HL-60 (cell line): ENCODE measurements at regions not wholly inside any gene's neighbourhood (a gene's known extent, or its start where the extent isn't known, plus 50 kb on each side); places are given as distances from the start of the nearest gene placed in this dataset.

Experiments used
- GABPA ChIP-seq: IDR thresholded peaks from 2 replicates; pipeline ENCODE4 v1.6.1; 2012; ENCODE audit warnings: low read depth
- POLR2AphosphoS5 ChIP-seq: IDR thresholded peaks from 2 replicates; pipeline ENCODE4 v1.6.1; 2012; ENCODE audit warnings: low read depth
- TF ChIP-seq, protein P1 (sequence below): IDR thresholded peaks from one replicate; pipeline ENCODE4 v1.5.1; 2011; ENCODE audit warnings: low read length, control low read depth, inconsistent platforms; ENCODE audit not compliant: insufficient read depth
- TF ChIP-seq, protein P2 (sequence below): IDR thresholded peaks from 2 replicates; pipeline ENCODE4 v1.6.1; 2012; ENCODE audit warnings: low read depth; ENCODE audit not compliant: insufficient replicate concordance

DNA sequence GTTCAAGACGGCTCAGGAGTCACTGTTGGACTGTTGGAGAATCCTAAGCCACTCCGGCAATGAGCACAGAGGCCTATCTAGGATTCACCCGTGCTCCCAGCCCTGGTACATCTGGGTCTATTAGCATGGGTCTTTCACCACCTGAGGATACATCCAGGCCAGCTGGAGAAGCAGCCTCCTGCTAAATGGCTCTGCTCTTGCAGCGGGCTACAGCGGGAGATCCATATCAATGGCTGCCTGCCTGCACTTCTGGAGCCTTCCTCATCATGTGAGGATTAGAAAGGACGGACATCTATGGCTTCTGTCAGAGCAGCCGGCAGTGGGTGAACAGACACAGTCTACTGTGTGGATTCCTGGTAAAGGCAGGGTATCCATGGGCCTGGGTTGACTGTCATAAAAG lies 357.4 kb downstream of the MLLT3 start:
- TF ChIP-seq, protein P1, sequence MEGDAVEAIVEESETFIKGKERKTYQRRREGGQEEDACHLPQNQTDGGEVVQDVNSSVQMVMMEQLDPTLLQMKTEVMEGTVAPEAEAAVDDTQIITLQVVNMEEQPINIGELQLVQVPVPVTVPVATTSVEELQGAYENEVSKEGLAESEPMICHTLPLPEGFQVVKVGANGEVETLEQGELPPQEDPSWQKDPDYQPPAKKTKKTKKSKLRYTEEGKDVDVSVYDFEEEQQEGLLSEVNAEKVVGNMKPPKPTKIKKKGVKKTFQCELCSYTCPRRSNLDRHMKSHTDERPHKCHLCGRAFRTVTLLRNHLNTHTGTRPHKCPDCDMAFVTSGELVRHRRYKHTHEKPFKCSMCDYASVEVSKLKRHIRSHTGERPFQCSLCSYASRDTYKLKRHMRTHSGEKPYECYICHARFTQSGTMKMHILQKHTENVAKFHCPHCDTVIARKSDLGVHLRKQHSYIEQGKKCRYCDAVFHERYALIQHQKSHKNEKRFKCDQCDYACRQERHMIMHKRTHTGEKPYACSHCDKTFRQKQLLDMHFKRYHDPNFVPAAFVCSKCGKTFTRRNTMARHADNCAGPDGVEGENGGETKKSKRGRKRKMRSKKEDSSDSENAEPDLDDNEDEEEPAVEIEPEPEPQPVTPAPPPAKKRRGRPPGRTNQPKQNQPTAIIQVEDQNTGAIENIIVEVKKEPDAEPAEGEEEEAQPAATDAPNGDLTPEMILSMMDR: no peak
- TF ChIP-seq, protein P2, sequence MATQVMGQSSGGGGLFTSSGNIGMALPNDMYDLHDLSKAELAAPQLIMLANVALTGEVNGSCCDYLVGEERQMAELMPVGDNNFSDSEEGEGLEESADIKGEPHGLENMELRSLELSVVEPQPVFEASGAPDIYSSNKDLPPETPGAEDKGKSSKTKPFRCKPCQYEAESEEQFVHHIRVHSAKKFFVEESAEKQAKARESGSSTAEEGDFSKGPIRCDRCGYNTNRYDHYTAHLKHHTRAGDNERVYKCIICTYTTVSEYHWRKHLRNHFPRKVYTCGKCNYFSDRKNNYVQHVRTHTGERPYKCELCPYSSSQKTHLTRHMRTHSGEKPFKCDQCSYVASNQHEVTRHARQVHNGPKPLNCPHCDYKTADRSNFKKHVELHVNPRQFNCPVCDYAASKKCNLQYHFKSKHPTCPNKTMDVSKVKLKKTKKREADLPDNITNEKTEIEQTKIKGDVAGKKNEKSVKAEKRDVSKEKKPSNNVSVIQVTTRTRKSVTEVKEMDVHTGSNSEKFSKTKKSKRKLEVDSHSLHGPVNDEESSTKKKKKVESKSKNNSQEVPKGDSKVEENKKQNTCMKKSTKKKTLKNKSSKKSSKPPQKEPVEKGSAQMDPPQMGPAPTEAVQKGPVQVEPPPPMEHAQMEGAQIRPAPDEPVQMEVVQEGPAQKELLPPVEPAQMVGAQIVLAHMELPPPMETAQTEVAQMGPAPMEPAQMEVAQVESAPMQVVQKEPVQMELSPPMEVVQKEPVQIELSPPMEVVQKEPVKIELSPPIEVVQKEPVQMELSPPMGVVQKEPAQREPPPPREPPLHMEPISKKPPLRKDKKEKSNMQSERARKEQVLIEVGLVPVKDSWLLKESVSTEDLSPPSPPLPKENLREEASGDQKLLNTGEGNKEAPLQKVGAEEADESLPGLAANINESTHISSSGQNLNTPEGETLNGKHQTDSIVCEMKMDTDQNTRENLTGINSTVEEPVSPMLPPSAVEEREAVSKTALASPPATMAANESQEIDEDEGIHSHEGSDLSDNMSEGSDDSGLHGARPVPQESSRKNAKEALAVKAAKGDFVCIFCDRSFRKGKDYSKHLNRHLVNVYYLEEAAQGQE: no peak
- TF ChIP-seq POLR2AphosphoS5 (no peak), GABPA (no peak)
